ENCODE measurements at regions not wholly inside any gene's neighbourhood (a gene's known extent, or its start where the extent isn't known, plus 50 kb on each side); places are given as distances from the start of the nearest gene placed in this dataset.

DNA sequence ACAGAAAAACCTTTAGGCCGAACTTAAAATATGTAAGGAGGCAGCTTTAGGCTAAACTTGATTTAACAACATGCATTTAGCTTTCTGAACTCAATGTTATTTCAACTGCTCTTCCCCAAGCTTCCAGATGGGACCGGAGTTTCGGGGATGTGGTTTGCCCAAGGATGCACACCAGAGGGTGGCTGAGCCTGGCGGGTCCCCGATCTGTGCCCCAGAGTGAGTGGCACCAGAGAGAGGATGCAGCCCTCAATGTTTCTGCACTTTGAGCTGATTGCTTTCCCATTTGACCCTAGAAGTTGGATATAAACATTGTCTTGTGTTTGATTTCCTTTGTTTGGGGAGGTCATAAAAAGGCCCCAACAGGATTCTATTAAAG, 348.0 kb upstream of the TNRC6C start:
- TF ChIP-seq CTCF (IDR thresholded peaks at IDR 0.05) (no peak), POLR2A (IDR thresholded peaks at IDR 0.05) (no peak), POLR2AphosphoS5 (IDR thresholded peaks at IDR 0.05) (no peak)

Measured in breast epithelium (tissue), 3 donors.